Stomach (tissue), 4 donors: ENCODE measurements at regions not wholly inside any gene's neighbourhood (a gene's known extent, or its start where the extent isn't known, plus 50 kb on each side); places are given as distances from the start of the nearest gene placed in this dataset.

Source experiments
- EP300 ChIP-seq: sonication (generic); formaldehyde crosslinking; IDR thresholded peaks from one replicate; pipeline ENCODE4 v1.6.1; 2017; ENCODE audit warnings: antibody characterized with exemption
- POLR2A ChIP-seq, 4 donors: fragments of 450-650 bp; IDR thresholded peaks; one replicate each; pipeline ENCODE4 v1.6.1; 2016; ENCODE audit warnings: antibody characterized with exemption in 4 of 4, control low read depth in 2 of 4, mild to moderate bottlenecking in 1 of 4, moderate library complexity in 1 of 4
- POLR2AphosphoS5 ChIP-seq, 3 donors: sonication (generic); formaldehyde crosslinking; IDR thresholded peaks; one replicate each; pipeline ENCODE4 v1.6.1; 2016; ENCODE audit warnings: antibody characterized with exemption in 3 of 3
- TF ChIP-seq, protein P1 (sequence below), 7 experiments: fragments of 450-650 bp in 4 of 7; fragments of 200-600 bp in 3 of 7; sonication (generic) in 3 of 7; IDR thresholded peaks; one replicate each; pipeline ENCODE4 v1.5.1; 2016 to 2019; ENCODE audit warnings: antibody characterized with exemption in 7 of 7, control low read depth in 2 of 7, mild to moderate bottlenecking in 1 of 7

- TF ChIP-seq, protein P1, sequence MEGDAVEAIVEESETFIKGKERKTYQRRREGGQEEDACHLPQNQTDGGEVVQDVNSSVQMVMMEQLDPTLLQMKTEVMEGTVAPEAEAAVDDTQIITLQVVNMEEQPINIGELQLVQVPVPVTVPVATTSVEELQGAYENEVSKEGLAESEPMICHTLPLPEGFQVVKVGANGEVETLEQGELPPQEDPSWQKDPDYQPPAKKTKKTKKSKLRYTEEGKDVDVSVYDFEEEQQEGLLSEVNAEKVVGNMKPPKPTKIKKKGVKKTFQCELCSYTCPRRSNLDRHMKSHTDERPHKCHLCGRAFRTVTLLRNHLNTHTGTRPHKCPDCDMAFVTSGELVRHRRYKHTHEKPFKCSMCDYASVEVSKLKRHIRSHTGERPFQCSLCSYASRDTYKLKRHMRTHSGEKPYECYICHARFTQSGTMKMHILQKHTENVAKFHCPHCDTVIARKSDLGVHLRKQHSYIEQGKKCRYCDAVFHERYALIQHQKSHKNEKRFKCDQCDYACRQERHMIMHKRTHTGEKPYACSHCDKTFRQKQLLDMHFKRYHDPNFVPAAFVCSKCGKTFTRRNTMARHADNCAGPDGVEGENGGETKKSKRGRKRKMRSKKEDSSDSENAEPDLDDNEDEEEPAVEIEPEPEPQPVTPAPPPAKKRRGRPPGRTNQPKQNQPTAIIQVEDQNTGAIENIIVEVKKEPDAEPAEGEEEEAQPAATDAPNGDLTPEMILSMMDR (IDR thresholded peaks at IDR 0.05) = no peak
- TF ChIP-seq POLR2A (IDR thresholded peaks at IDR 0.05) (no peak), POLR2AphosphoS5 (IDR thresholded peaks at IDR 0.05) (no peak), EP300 (no peak)
These were observed 175.6 kb upstream of the RBPJ start for GRCh38 chr4:26145212-26145611.
